NCI-H146 (cell line): ENCODE measurements at regions not wholly inside any gene's neighbourhood (a gene's known extent, or its start where the extent isn't known, plus 50 kb on each side); places are given as distances from the start of the nearest gene placed in this dataset.

ENCODE experiments used
- DNase-seq: peaks from one replicate; lab custom pipeline; 2025; lab: John Stamatoyannopoulos, UW

GRCh38 chr16:73214825-73215677 is 167.1 kb upstream of the ZFHX3 start:
- no peak for DNase-seq

GRCh38 chr16:73213732-73214455 is 166.0 kb upstream of the ZFHX3 start:
- no peak for DNase-seq

- DNase-seq: no peak
Observed at GRCh38 chr16:73212431-73212830, 164.5 kb upstream of the ZFHX3 start.

GRCh38 chr16:73210686-73211085 is 162.8 kb upstream of the ZFHX3 start:
- no peak for DNase-seq

- DNase-seq: no peak
Observed at GRCh38 chr16:73210084-73210483, 162.2 kb upstream of the ZFHX3 start.

GRCh38 chr16:73209190-73209589 is 161.3 kb upstream of the ZFHX3 start:
- no peak for DNase-seq

- no peak for DNase-seq
Observed at GRCh38 chr16:73206151-73206707, 158.3 kb upstream of the ZFHX3 start.

GRCh38 chr16:73205153-73205886 is 157.4 kb upstream of the ZFHX3 start:
- no peak for DNase-seq

- DNase-seq: no peak
Observed at GRCh38 chr16:73204359-73205152, 156.6 kb upstream of the ZFHX3 start.

- DNase-seq: no peak
Observed at GRCh38 chr16:73202161-73202729, 154.3 kb upstream of the ZFHX3 start.

- no peak for DNase-seq
Observed at GRCh38 chr16:73199214-73199613, 151.3 kb upstream of the ZFHX3 start.

GRCh38 chr16:73198481-73198880 is 150.6 kb upstream of the ZFHX3 start:
- DNase-seq: no peak

GRCh38 chr16:73197598-73197997 is 149.7 kb upstream of the ZFHX3 start:
- DNase-seq: no peak

GRCh38 chr16:73196670-73197069 is 148.7 kb upstream of the ZFHX3 start:
- peak; percentile 60 for DNase-seq

GRCh38 chr16:73193464-73193863 is 145.5 kb upstream of the ZFHX3 start:
- no peak for DNase-seq

GRCh38 chr16:73192232-73192894 is 144.4 kb upstream of the ZFHX3 start:
- no peak for DNase-seq

- no peak for DNase-seq
Observed at GRCh38 chr16:73191660-73192046, 143.7 kb upstream of the ZFHX3 start.

GRCh38 chr16:73190688-73191659 is 143.0 kb upstream of the ZFHX3 start:
- DNase-seq: no peak

- no peak for DNase-seq
Observed at GRCh38 chr16:73190256-73190655, 142.3 kb upstream of the ZFHX3 start.
